Esophagus squamous epithelium (tissue), 5 donors: ENCODE measurements at regions not wholly inside any gene's neighbourhood (a gene's known extent, or its start where the extent isn't known, plus 50 kb on each side); places are given as distances from the start of the nearest gene placed in this dataset.

ENCODE experiments used
- DNase-seq: peaks from one replicate; lab custom pipeline; 2025; lab: John Stamatoyannopoulos, UW
- H3K27ac ChIP-seq, 4 donors: fragments of 200-600 bp; sonication (generic); one replicate each; pipeline ENCODE4 v1.5.1; 2016 to 2019; ENCODE audit warnings: mild to moderate bottlenecking in 1 of 4
- H3K27me3 ChIP-seq, 4 donors: fragments of 200-600 bp; sonication (generic); 1 replicate in 3 of 4; 2 replicates in 1 of 4; pipeline versions ENCODE4 v1.5.1 to v1.6.0; 2017 to 2021; ENCODE audit warnings: antibody characterized with exemption in 1 of 4
- H3K36me3 ChIP-seq, 3 donors: fragments of 200-600 bp; sonication (generic); one replicate each; pipeline ENCODE4 v1.5.1; 2016 to 2019
- H3K4me1 ChIP-seq, 3 donors: fragments of 200-600 bp; sonication (generic); one replicate each; pipeline ENCODE4 v1.5.1; 2017 to 2019
- H3K4me3 ChIP-seq, 4 donors: fragments of 200-600 bp; sonication (generic); 1 replicate in 3 of 4; 2 replicates in 1 of 4; pipeline ENCODE4 v1.5.1; 2016 to 2019; ENCODE audit warnings: mild to moderate bottlenecking in 2 of 4, moderate library complexity in 1 of 4
- H3K9me3 ChIP-seq, 3 donors: fragments of 200-600 bp; sonication (generic); one replicate each; pipeline ENCODE4 v1.5.1; 2016 to 2019
- CTCF ChIP-seq, 6 experiments: fragments of 450-650 bp in 4 of 6; fragments of 200-600 bp in 2 of 6; sonication (generic) in 2 of 6; IDR thresholded peaks; one replicate each; pipeline ENCODE4 v1.5.1; 2016 to 2019; ENCODE audit warnings: antibody characterized with exemption in 6 of 6, mild to moderate bottlenecking in 4 of 6, moderate library complexity in 4 of 6
- POLR2A ChIP-seq, 4 donors: fragments of 450-650 bp; IDR thresholded peaks; one replicate each; pipeline ENCODE4 v1.6.1; 2017; ENCODE audit warnings: antibody characterized with exemption in 4 of 4, mild to moderate bottlenecking in 4 of 4, moderate library complexity in 3 of 4
- WGBS, 2 donors: methylation state at CpG; one replicate each; pipeline ENCODE4 v1.1.5; 2018; 5-methylcytosine and 5-hydroxymethylcytosine counted together
- intact Hi-C: fragments of 100-400 bp; cut with DNase I; formaldehyde crosslinking; loops from one replicate; pipeline ENCODE4 v1.15.0; 2022
- donor health status: DM: yes; HTN: yes; CAD: no.

- WGBS, 2 donors = 67 to 81% methylated on average over 3 to 4 of the region's 5 CpGs
Observed at GRCh38 chr2:234814374-234814773, 137.4 kb upstream of the SH3BP4 start.

GRCh38 chr2:234812851-234813250, 139.0 kb upstream of the SH3BP4 start:
- no peak for TF ChIP-seq CTCF (IDR thresholded peaks at IDR 0.05)
- TF ChIP-seq POLR2A (IDR thresholded peaks at IDR 0.05) = no peak
- WGBS, 2 donors = 68% methylated on average over 2 of the region's 2 CpGs
- no peak overlapping the region for H3K27ac ChIP-seq
- intact Hi-C loops = no loop called here
- no peaks in the 10 kb centered on the region for H3K4me1 ChIP-seq
- H3K9me3 ChIP-seq = no peaks in the 10 kb centered on the region
- H3K27me3 ChIP-seq = peaks cover 0 to 34% (median 0%) of the 10 kb centered on the region in 4 donors
- H3K4me3 ChIP-seq = no peak overlapping the region
- H3K36me3 ChIP-seq = no peaks in the 10 kb centered on the region
- DNase-seq = no peak

More at GRCh38 chr2:234814374-234814773, 137.4 kb upstream of the SH3BP4 start:
- Histone ChIP-seq H3K4me3 (no peak overlapping the region), H3K9me3 (no peaks in the 10 kb centered on the region), H3K36me3 (no peaks in the 10 kb centered on the region), H3K27me3 (peaks cover 0 to 34% (median 0%) of the 10 kb centered on the region in 4 donors), H3K27ac (no peak overlapping the region), H3K4me1 (no peaks in the 10 kb centered on the region)
- intact Hi-C loops = no loop called here
- TF ChIP-seq POLR2A (IDR thresholded peaks at IDR 0.05) = no peak
- no peak for TF ChIP-seq CTCF (IDR thresholded peaks at IDR 0.05)
- DNase-seq = no peak

- Histone ChIP-seq H3K9me3 (no peaks in the 10 kb centered on the region), H3K4me1 (no peaks in the 10 kb centered on the region), H3K4me3 (no peak overlapping the region), H3K27ac (no peak overlapping the region), H3K27me3 (peaks cover 0 to 25% (median 0%) of the 10 kb centered on the region in 4 donors), H3K36me3 (no peaks in the 10 kb centered on the region)
- TF ChIP-seq CTCF (IDR thresholded peaks at IDR 0.05) (no peak), POLR2A (IDR thresholded peaks at IDR 0.05) (no peak)
- 27 to 44% methylated on average over 2 of the region's 2 CpGs for WGBS, 2 donors
- intact Hi-C loops = no loop called here
- DNase-seq = no peak
Observed at GRCh38 chr2:234808907-234809306, 142.9 kb upstream of the SH3BP4 start.

GRCh38 chr2:234806818-234807217, 145.0 kb upstream of the SH3BP4 start:
- no peak for DNase-seq
- 71% methylated on average over 1 of the region's 1 CpG; no CpG with 5 or more reads in 1 of the 2 donors for WGBS, 2 donors
- H3K27me3 ChIP-seq = peaks cover 0 to 12% (median 0%) of the 10 kb centered on the region in 4 donors
- no peak for TF ChIP-seq POLR2A (IDR thresholded peaks at IDR 0.05)
- H3K9me3 ChIP-seq = no peaks in the 10 kb centered on the region
- no peaks in the 10 kb centered on the region for H3K36me3 ChIP-seq
- no peak overlapping the region for H3K27ac ChIP-seq
- no peak overlapping the region for H3K4me3 ChIP-seq
- intact Hi-C loops = no loop called here
- no peaks in the 10 kb centered on the region for H3K4me1 ChIP-seq

- 73 to 77% methylated on average over 1 of the region's 1 CpG for WGBS, 2 donors
- Histone ChIP-seq H3K4me1 (no peaks in the 10 kb centered on the region), H3K4me3 (no peak overlapping the region), H3K27me3 (peaks cover 0 to 10% (median 0%) of the 10 kb centered on the region in 4 donors), H3K36me3 (no peaks in the 10 kb centered on the region), H3K9me3 (no peaks in the 10 kb centered on the region), H3K27ac (no peak overlapping the region)
- TF ChIP-seq CTCF (IDR thresholded peaks at IDR 0.05) = no peak
- intact Hi-C loops = no loop called here
- DNase-seq = no peak
Observed at GRCh38 chr2:234805836-234806235, 146.0 kb upstream of the SH3BP4 start.

GRCh38 chr2:234804704-234805103, 147.1 kb upstream of the SH3BP4 start:
- Histone ChIP-seq H3K36me3 (no peaks in the 10 kb centered on the region), H3K9me3 (no peaks in the 10 kb centered on the region), H3K4me1 (no peaks in the 10 kb centered on the region), H3K27ac (no peak overlapping the region), H3K27me3 (peaks cover 0 to 9% (median 0%) of the 10 kb centered on the region in 4 donors), H3K4me3 (no peak overlapping the region)
- no peak for DNase-seq
- 56% methylated on average over 1 of the region's 1 CpG; no CpG with 5 or more reads in 1 of the 2 donors for WGBS, 2 donors
- intact Hi-C loops = no loop called here
- no peak for TF ChIP-seq POLR2A (IDR thresholded peaks at IDR 0.05)
- TF ChIP-seq CTCF (IDR thresholded peaks at IDR 0.05) = no peak
